H9 (cell line): ENCODE measurements at regions not wholly inside any gene's neighbourhood (a gene's known extent, or its start where the extent isn't known, plus 50 kb on each side); places are given as distances from the start of the nearest gene placed in this dataset.

Experiments used
- DNase-seq: peaks from one replicate; pipeline ENCODE4 v3.0.0-alpha.2; 2017
- H2AFZ ChIP-seq: one replicate; pipeline ENCODE4 v1.6.1; 2013; ENCODE audit warnings: mild to moderate bottlenecking, low read length, control low read depth, moderate library complexity
- H2AK5ac ChIP-seq: 2 replicates; pipeline ENCODE4 v1.6.1; 2013; ENCODE audit warnings: low read length, control low read depth, mixed read lengths; ENCODE audit not compliant: insufficient read length
- H2BK120ac ChIP-seq: one replicate; pipeline ENCODE4 v1.6.1; 2013; ENCODE audit warnings: low read depth, mild to moderate bottlenecking, low read length, control low read depth, inconsistent platforms; ENCODE audit not compliant: poor library complexity, severe bottlenecking
- H2BK12ac ChIP-seq: 2 replicates; pipeline ENCODE4 v1.6.1; 2013; ENCODE audit warnings: low read length, control low read depth, mixed read lengths, low read depth; ENCODE audit not compliant: insufficient read length
- H2BK15ac ChIP-seq: 2 replicates; pipeline ENCODE4 v1.6.1; 2013; ENCODE audit warnings: low read depth, low read length, control low read depth
- H2BK20ac ChIP-seq: one replicate; pipeline ENCODE4 v1.6.1; 2013; ENCODE audit warnings: low read depth, mild to moderate bottlenecking, low read length, control low read depth, inconsistent platforms; ENCODE audit not compliant: poor library complexity, severe bottlenecking
- H2BK5ac ChIP-seq: 2 replicates; pipeline ENCODE4 v1.6.1; 2013; ENCODE audit warnings: low read length, control low read depth, mixed read lengths; ENCODE audit not compliant: insufficient read length
- H3K14ac ChIP-seq: 2 replicates; pipeline ENCODE4 v1.6.1; 2013; ENCODE audit warnings: low read length, control low read depth; ENCODE audit not compliant: insufficient read depth
- H3K18ac ChIP-seq: 2 replicates; pipeline ENCODE4 v1.6.1; 2013; ENCODE audit warnings: low read depth, mild to moderate bottlenecking, mixed read lengths, low read length, control low read depth; ENCODE audit not compliant: insufficient read length
- H3K23ac ChIP-seq: 2 replicates; pipeline ENCODE4 v1.6.1; 2013; ENCODE audit warnings: low read length, control low read depth, mixed read lengths, low read depth; ENCODE audit not compliant: insufficient read length
- H3K23me2 ChIP-seq: 2 replicates; pipeline ENCODE4 v1.6.1; 2013; ENCODE audit warnings: low read depth, mild to moderate bottlenecking, mixed read lengths, low read length, control low read depth; ENCODE audit not compliant: insufficient read length, poor library complexity, severe bottlenecking
- H3K27ac ChIP-seq: 2 replicates; pipeline ENCODE4 v1.5.1; 2013; ENCODE audit warnings: low read length, control low read depth, mixed read lengths, low read depth; ENCODE audit not compliant: insufficient read length
- H3K27me3 ChIP-seq: 2 replicates; pipeline ENCODE4 v1.6.1; 2013; ENCODE audit warnings: low read length, control low read depth, inconsistent platforms; ENCODE audit not compliant: insufficient read depth
- H3K4ac ChIP-seq: 2 replicates; pipeline ENCODE4 v1.6.1; 2013; ENCODE audit warnings: low read depth, mild to moderate bottlenecking, control low read depth, inconsistent platforms, low read length, moderate library complexity
- H3K4me1 ChIP-seq: 2 replicates; pipeline ENCODE4 v1.6.1; 2013; ENCODE audit warnings: low read length, control low read depth, inconsistent platforms; ENCODE audit not compliant: insufficient read depth
- H3K4me2 ChIP-seq: 2 replicates; pipeline ENCODE4 v1.6.1; 2013; ENCODE audit warnings: low read length, control low read depth, mixed read lengths; ENCODE audit not compliant: insufficient read length, insufficient read depth
- H3K56ac ChIP-seq: 2 replicates; pipeline ENCODE4 v1.6.1; 2013; ENCODE audit warnings: low read depth, mild to moderate bottlenecking, mixed read lengths, low read length, control low read depth; ENCODE audit not compliant: insufficient read length
- H3K79me1 ChIP-seq: 2 replicates; pipeline ENCODE4 v1.6.1; 2013; ENCODE audit warnings: low read depth, mild to moderate bottlenecking, moderate library complexity, low read length, control low read depth, inconsistent platforms; ENCODE audit not compliant: insufficient read depth, poor library complexity, severe bottlenecking
- H3K79me2 ChIP-seq: 2 replicates; pipeline ENCODE4 v1.6.1; 2013; ENCODE audit warnings: low read length, control low read depth, inconsistent platforms; ENCODE audit not compliant: insufficient read depth
- H3K9ac ChIP-seq: 2 replicates; pipeline ENCODE4 v1.6.1; 2013; ENCODE audit warnings: low read length, control low read depth, mixed read lengths; ENCODE audit not compliant: insufficient read length; ENCODE audit errors: extremely low read depth
- H3K9me3 ChIP-seq: one replicate; pipeline ENCODE4 v1.6.1; 2013; ENCODE audit warnings: low read depth, low read length, inconsistent platforms; ENCODE audit not compliant: control insufficient read depth
- H3T11ph ChIP-seq: one replicate; pipeline ENCODE4 v1.6.1; 2013; ENCODE audit warnings: mild to moderate bottlenecking, low read length, control low read depth, inconsistent platforms
- H4K20me1 ChIP-seq: one replicate; pipeline ENCODE4 v1.6.1; 2013; ENCODE audit not compliant: control insufficient read depth, insufficient read length, insufficient read depth
- H4K5ac ChIP-seq: 2 replicates; pipeline ENCODE4 v1.6.1; 2013; ENCODE audit warnings: low read depth, mild to moderate bottlenecking, mixed read lengths, low read length, control low read depth; ENCODE audit not compliant: insufficient read length
- H4K8ac ChIP-seq: replicated peaks from 2 replicates; pipeline ENCODE4 v1.6.1; 2013; ENCODE audit warnings: low read length, control low read depth, mixed read lengths, low read depth; ENCODE audit not compliant: insufficient read length
- H4K91ac ChIP-seq: 2 replicates; pipeline ENCODE4 v1.6.1; 2013; ENCODE audit warnings: low read depth, mild to moderate bottlenecking, moderate library complexity, mixed read lengths, low read length, control low read depth; ENCODE audit not compliant: insufficient read length
- H3K27ac Mint-ChIP-seq, 3 experiments: 2 replicates in 2 of 3; 3 replicates in 1 of 3; pipeline ENCODE4 v1.8.0; 2020 to 2021; ENCODE audit warnings: mixed read lengths in 3 of 3, mild to moderate bottlenecking in 1 of 3, moderate library complexity in 1 of 3
- H3K27me3 Mint-ChIP-seq: 2 replicates; pipeline ENCODE4 v1.8.0; 2021; ENCODE audit warnings: low read depth, mild to moderate bottlenecking, moderate library complexity, mixed read lengths
- H3K36me3 Mint-ChIP-seq, 3 experiments: 2 replicates in 2 of 3; 3 replicates in 1 of 3; pipeline ENCODE4 v1.8.0; 2020 to 2021; ENCODE audit warnings: low read depth in 3 of 3, mixed read lengths in 3 of 3; ENCODE audit not compliant: insufficient read depth in 1 of 3
- H3K4me1 Mint-ChIP-seq, 2 experiments: 2 replicates each; pipeline ENCODE4 v1.8.0; 2020; ENCODE audit warnings: mixed read lengths in 2 of 2
- H3K4me3 Mint-ChIP-seq, 2 experiments: 2 replicates in 1 of 2; 3 replicates in 1 of 2; pipeline ENCODE4 v1.8.0; 2020 to 2021; ENCODE audit warnings: mild to moderate bottlenecking in 2 of 2, mixed read lengths in 2 of 2, moderate library complexity in 1 of 2
- H3K9me3 Mint-ChIP-seq, 2 experiments: 2 replicates in 1 of 2; 3 replicates in 1 of 2; pipeline ENCODE4 v1.8.0; 2020; ENCODE audit warnings: mild to moderate bottlenecking in 2 of 2, mixed read lengths in 2 of 2, moderate library complexity in 1 of 2
- CTCF ChIP-seq: fragments of 200-600 bp; sonication (generic); conservative IDR thresholded peaks from 3 replicates; pipeline ENCODE4 v1.8.0; 2021; ENCODE audit warnings: antibody characterized with exemption, mild to moderate bottlenecking
- WGBS: extraction: QIAGEN DNeasy Blood & Tissue Kit; methylation state at CpG from one replicate; pipeline ENCODE4 v1.1.7; 2013; ENCODE audit warnings: missing lambda C conversion rate, low lambda C conversion rate, mixed read lengths; ENCODE audit not compliant: insufficient read length; ENCODE audit errors: extremely low coverage; 5-methylcytosine and 5-hydroxymethylcytosine counted together

GRCh38 chr3:16807391-16807790, 77.4 kb upstream of the PLCL2 start:
- H3K79me1 ChIP-seq = no peaks in the 10 kb centered on the region
- Mint-ChIP-seq H3K4me3 (no peak overlapping the region), H3K27me3 (peaks cover 3% of the 10 kb centered on the region), H3K4me1 (peaks cover 34 to 46% of the 10 kb centered on the region in 2 experiments), H3K27ac (no peak overlapping the region), H3K9me3 (peaks cover 0 to 3% of the 10 kb centered on the region in 2 experiments; a peak in 3 of 5 replicates), H3K36me3 (peaks cover 0 to 15% (median 3%) of the 10 kb centered on the region in 3 experiments; a peak in 4 of 7 replicates)
- no peaks in the 10 kb centered on the region for H3K23me2 ChIP-seq
- H3K9me3 ChIP-seq = no peaks in the 10 kb centered on the region
- no peak overlapping the region for H2AFZ ChIP-seq
- no peak overlapping the region for H3K23ac ChIP-seq
- H2AK5ac ChIP-seq = no peak overlapping the region
- H4K5ac ChIP-seq = no peak overlapping the region
- H3K4ac ChIP-seq = no peak overlapping the region
- H3K79me2 ChIP-seq = no peaks in the 10 kb centered on the region
- H3K4me1 ChIP-seq = peaks cover 8% of the 10 kb centered on the region; the same call in 1 of the 2 replicates
- H4K91ac ChIP-seq = no peak overlapping the region
- no peak overlapping the region for H2BK20ac ChIP-seq
- H4K20me1 ChIP-seq = no peaks in the 10 kb centered on the region
- H3K4me2 ChIP-seq = no peak overlapping the region
- H2BK15ac ChIP-seq = no peak overlapping the region
- H3K27ac ChIP-seq = no peak overlapping the region
- H2BK12ac ChIP-seq = no peak overlapping the region
- TF ChIP-seq CTCF = no peak
- no peak overlapping the region for H3T11ph ChIP-seq
- H3K14ac ChIP-seq = no peak overlapping the region
- DNase-seq = no peak
- no peak overlapping the region for H3K18ac ChIP-seq
- no peak overlapping the region for H3K9ac ChIP-seq
- no peaks in the 10 kb centered on the region for H3K27me3 ChIP-seq
- H2BK5ac ChIP-seq = no peak overlapping the region
- H2BK120ac ChIP-seq = no peak overlapping the region
- no CpG with 5 or more reads among the region's 6 CpGs for WGBS
- H3K56ac ChIP-seq = no peak overlapping the region
- H4K8ac ChIP-seq = no peak overlapping the region
